HG03342 (cell line): ENCODE measurements at regions not wholly inside any gene's neighbourhood (a gene's known extent, or its start where the extent isn't known, plus 50 kb on each side); places are given as distances from the start of the nearest gene placed in this dataset.

Experiments used
- ATAC-seq: cut with Tn5 transposase; IDR thresholded peaks from one replicate; pipeline ENCODE4 v1.9.1; 2021; ENCODE audit warnings: mild to moderate bottlenecking, moderate library complexity; ENCODE audit not compliant: unreplicated experiment

DNA sequence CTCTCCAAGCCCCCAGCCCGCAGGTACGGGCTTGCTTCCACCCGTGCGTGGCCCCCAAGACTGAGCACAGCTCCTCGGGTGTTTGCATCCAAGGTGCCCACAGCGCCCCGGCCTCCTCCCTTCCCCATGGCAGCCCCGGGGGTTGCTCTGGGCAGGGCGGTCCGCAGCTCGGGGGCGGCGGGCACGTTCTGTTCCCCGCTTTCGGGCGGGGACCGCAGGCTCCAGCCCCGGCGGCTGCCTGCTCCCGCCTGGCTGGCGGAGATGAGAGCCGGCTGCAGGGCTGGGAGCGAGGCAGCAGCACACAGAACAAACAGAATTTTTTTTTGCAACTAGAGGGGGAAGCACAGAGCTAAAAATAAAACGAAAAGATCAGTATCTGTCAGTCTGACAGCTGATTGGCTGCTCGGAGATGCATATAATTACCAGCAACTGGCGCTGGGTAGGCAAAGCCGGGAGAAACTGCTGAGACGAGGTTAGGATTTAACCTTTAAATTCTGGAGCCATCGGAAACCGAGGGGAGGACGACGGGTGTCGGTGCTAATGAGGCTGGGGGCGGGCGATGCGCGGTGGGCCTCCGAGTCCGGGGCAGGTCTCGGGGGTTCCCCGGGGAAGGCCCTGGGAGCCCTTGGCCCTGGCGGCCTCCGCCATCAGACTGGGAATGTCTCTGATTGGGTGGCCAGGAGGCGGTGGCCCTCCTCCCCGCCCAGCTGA lies 142.7 kb upstream of the IER5L start:
- ATAC-seq: no peak

DNA sequence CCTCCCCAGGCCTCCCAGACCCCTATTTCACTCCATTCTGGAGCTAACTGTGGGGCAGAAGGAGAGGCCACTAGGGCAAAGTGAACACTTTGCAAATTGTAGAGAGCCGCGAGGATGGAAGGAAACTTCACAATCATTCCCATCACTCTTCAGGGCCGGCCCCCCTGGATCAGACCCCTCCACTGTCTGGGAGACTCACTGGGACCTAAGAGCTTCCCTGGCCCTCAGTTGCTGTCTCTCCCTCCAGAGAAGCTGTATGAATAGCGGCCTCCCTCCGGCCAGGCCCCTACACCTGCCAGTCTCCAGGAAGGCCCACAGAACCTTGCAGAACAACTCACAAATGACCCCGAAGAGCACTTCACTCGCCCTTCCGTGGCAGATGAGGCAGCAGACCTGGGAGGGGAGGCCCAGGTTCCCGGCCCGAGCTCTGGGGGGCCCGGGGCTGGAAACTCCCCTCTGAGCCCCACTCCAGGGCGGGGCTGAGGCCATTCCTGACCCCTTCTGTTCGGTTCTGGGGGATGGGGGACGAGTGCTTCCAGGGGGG lies 141.9 kb upstream of the IER5L start:
- ATAC-seq: no peak

DNA sequence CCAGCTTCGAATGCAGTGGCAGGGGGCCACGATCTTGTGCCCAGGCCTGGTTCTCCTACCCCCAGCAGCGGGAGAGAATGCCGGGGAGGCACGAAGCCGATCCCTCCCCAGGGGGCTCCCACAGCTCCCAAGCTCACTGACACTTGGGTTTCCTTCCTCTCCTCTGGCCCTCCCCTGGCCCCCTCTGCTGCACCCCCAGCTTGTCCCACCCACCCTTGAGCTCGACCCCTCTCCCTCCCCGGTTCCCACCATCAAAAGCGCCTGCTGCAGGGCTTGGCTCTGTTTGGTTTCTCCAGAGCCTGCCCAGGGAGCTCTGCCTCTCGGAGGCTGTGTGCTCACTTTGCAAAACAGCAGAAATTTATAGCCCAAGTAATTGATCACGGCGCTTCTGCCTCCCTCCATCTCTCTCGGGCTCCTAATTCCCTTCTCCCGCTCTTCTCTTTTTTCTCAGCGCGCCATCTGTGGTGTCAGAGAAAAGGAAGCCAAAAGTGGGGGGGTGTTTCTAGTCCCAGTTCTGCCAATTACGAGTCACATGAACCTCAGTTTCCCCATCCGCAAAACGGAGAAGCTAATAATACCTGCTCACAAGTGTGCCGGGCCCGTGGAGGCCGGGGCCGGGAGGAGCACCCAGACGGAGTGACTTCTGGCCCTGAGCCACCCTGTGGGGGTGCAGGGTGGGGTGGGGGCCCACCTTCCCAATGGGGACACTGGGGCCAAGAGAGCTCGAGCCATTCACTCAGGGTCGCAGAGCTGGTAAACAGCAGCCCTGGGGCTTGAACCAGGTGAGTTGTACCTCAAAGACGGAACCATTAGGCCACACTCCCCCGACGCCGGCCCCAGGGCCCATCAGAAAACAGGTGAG lies 141.2 kb upstream of the IER5L start:
- no peak for ATAC-seq

GRCh38 chr9:129318121-129319075 lies 140.3 kb upstream of the IER5L start:
- no peak for ATAC-seq

GRCh38 chr9:129317179-129318011 lies 139.3 kb upstream of the IER5L start:
- ATAC-seq: no peak

DNA sequence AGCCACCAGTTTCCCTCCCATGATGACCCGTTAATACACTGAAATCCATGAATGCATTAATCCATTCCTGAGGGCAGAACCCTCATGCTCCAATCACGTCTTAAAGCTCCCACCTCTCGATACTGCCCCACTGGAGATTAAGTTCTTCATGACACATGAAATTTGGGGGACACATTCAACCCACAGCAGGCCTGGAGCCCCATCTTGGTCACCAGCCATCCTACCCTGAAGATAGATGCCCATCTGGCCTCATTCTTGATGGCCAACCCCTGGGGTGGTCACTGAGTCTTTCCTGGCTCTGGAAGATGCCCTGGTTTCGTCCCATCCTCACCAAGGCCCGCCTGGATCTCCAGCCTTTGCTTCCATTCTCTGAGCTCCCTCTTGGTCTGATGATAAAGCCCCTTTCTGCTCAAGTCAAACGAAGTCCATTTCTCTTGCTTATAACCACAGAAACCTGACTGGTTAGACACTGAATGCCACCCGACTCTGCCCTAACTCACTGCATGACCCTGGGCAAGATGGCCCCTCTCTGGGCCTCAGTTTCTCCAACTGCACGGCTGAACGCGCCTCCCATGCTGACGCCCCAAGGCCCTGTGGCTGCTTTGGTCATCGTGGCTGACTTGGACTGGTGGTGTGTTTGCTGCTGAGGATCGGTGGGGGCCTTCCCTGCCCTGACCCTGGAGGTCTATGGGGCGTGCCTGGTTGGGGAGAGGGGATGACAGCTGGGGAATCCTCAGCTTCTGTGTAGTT lies 138.4 kb upstream of the IER5L start:
- no peak for ATAC-seq

- ATAC-seq: no peak
Measured at GRCh38 chr9:129313331-129313955, 135.4 kb upstream of the IER5L start.

DNA sequence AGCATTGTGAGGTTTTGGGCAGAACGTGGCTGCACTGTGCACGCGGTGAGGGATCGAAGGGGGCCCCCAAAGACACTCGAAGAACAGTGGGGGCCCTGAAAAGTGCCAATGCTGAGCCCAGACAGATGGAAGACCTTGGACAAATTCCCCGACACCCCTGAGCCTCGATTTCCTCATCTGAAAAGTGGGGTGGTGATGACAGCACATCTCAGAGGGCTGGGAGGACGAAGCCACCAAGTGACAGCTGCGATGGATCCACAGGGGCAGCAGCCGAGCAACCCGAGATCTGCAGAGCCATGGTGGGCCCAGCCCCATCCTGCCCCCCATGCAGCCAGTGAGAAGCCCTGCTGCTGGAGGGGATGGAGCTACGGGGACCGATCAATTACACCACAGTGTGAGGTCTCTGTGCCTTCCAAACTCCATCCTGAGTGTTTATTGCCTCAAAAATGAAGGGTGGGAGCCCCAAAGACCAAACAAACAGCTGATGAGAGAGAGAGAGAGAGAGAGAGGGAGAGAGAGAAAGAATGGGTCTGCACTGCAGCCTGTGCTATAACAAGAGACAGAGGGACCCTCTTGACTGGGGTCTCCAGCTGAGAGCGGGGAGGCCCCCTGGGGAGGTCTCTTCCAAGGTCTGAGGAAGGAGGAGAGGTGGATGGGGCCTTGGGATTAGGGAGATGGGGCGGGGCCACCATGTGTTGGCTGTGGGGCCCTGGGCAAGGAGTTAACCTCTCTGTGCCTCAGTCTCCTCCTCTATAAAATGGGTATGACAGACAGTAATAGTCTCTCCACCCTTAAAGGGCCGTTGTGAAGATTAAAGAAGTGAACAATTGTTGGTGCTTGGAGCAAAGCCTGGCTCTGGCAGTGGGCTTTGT lies 134.4 kb upstream of the IER5L start:
- no peak for ATAC-seq

DNA sequence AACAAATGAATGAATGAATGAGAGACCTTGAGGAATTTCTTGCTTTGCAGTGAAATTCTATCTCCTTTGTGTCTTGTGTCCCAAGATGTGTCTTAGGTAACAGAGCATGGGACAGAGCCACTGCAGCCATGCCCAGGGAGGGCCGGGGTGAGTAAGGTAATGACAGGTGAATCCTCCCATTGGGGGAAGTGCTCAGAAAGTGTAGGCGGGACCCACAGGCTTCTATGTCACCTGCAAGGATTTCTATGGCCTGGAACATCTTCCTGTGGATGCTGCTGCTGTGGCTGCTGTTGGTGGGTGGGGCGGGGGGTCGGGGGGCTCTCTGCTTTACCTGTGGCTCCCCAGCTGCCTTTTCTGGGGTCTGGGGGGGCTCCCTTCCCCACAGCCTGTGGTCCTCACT lies 133.6 kb upstream of the IER5L start:
- ATAC-seq: no peak

DNA sequence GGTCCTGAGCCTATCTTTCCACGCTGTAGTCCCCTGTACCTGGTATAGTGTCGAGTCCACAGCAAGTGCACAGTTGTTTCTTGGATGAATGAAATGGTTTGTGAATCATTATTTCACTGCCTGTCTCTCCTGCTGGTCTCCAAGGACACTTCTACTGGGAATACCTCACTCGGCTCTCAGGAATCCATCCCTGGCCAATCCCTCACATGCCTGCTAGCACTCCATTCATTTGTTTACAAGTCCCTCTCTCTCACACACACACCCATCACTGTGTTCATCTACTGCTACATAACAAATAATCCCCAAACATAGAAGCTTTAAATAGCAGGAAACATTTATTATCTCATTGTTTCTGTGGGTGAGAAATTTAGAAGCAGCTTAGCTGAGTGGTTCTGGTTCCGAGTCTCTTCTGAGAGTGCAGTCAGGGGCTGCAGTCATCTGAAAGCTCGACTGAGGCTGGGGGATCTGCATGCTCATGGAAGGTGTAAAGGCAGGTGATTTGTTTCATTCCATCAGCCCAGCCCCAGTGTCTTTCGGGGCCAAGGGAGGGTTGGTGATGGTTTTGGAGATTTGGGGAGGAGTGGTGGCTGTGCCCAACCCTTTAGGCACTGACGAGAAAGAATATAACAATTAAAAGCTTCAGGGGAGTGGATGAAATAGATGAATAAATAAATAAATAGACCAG lies 132.7 kb upstream of the IER5L start:
- no peak for ATAC-seq

DNA sequence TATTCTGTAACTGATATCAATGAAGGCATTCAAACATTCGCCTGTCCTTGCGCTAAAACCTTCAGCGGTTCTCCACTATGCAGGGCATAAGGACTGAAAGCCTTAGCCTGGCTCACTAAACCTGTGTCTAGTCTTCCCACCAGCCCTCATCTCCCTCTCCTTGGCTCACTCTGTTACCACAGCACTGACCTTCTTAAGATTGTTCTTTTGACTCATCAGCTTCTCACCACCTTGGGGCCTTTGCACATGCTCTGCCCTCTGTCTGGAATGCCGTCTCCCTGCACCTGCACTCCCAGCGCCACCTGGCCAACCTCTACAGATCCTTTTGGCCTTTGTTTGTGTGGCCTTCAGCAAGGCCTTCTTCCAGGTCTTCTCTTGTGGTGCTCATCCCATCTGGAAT lies 131.8 kb upstream of the IER5L start:
- no peak for ATAC-seq

DNA sequence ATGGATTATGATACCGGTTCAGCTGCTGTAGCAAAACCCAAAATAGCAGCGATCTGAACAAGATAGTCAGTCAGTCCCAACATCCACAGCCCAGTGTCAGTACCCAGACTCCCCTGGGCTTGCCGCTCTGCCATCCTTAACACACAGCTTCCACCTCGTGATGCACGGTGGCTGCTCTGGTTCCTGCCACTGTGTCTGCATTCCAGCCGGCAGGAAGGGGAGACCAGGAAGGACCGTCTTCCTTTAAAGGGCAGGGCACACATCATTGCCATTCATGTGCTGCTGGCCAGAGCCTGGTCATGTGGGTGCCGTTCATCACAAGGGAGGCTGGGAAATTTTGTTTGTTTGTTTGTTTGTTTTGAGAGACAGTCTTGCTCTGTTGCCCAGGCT lies 131.0 kb upstream of the IER5L start:
- no peak for ATAC-seq

GRCh38 chr9:129307227-129307970 lies 129.3 kb upstream of the IER5L start:
- ATAC-seq: no peak

GRCh38 chr9:129306318-129306973 lies 128.4 kb upstream of the IER5L start:
- ATAC-seq: no peak

GRCh38 chr9:129305246-129305645 lies 127.2 kb upstream of the IER5L start:
- ATAC-seq: no peak

DNA sequence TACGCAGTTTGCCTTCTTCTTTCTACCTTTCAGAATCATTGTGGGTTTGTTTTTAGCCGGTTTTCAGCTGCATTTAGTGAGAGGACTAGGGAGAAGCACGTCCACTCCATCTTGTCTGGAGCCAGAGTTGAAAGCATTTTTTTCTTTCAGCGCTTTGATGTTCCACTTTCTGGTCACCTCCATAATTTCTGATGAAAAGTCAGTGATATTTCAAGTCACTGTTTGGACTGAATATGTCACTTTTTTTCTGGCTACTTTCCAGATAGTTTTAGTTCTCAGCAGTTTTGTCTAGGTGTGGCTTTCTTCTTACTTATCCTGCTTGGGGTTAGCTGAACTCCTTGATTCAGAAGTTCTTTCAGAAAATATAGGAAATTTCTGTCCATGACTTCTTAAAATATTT lies 123.9 kb upstream of the IER5L start:
- ATAC-seq: no peak
